HepG2 (cell line): ENCODE measurements at regions not wholly inside any gene's neighbourhood (a gene's known extent, or its start where the extent isn't known, plus 50 kb on each side); places are given as distances from the start of the nearest gene placed in this dataset.

Experiments used
- ATAC-seq: fragments of 200-7000 bp; cut with Tn5 transposase; 3 replicates; pipeline ENCODE4 v1.9.1; 2020; ENCODE audit warnings: mild to moderate bottlenecking, moderate library complexity
- BruUV-seq: library from RNA; stranded (reverse); fragments of 400-500 nt; replicated peaks from 2 replicates; lab custom pipeline; 2021; lab: Mats Ljungman, UMichigan
- CTCF ChIA-PET: fragments of 300-600 bp; formaldehyde crosslinking; extraction: SDS; loops from one replicate; lab custom pipeline; 2021; ENCODE audit warnings: low total read pairs, inconsistent platforms, low intra/inter-chr PET ratio; lab: Yijun Ruan, JAX
- POLR2A ChIA-PET: fragments of 350-600 bp; sonication (Branson Sonifier 250); formaldehyde crosslinking; loops from one replicate; lab custom pipeline; 2020; ENCODE audit warnings: antibody characterized with exemption, inconsistent platforms; lab: Yijun Ruan, JAX
- DNase-seq: peaks from one replicate; pipeline ENCODE4 v3.0.0-alpha.2; 2015; ENCODE audit warnings: low spot score
- FAIRE-seq: peaks from 3 replicates; lab custom pipeline; 2011; peaks lifted over from hg19 to GRCh38; lab: Jason Lieb, UNC
- H2AFZ ChIP-seq: one replicate; pipeline ENCODE4 v1.6.1; 2011; ENCODE audit warnings: low read length, inconsistent platforms
- H3K27ac ChIP-seq: fragments of 300-600 bp; 3 replicates; pipeline ENCODE4 v1.8.0; 2011; ENCODE audit warnings: mixed run types, mild to moderate bottlenecking, mixed read lengths, low read length, inconsistent platforms; ENCODE audit not compliant: insufficient read depth; ENCODE audit errors: extremely low read length
- H3K27me3 ChIP-seq, 2 experiments: fragments of 200-600 bp in 1 of 2; 2 replicates in 1 of 2; 3 replicates in 1 of 2; pipeline versions ENCODE4 v1.6.0 to v1.8.0; 2011; ENCODE audit warnings: low read length in 2 of 2, mild to moderate bottlenecking in 2 of 2, moderate library complexity in 2 of 2, inconsistent platforms in 1 of 2; ENCODE audit not compliant: insufficient read depth in 2 of 2, control insufficient read depth in 1 of 2
- H3K36me3 ChIP-seq, 2 experiments: fragments of 200-600 bp in 1 of 2; replicated peaks in 1 of 2; 2 replicates in 1 of 2; 3 replicates in 1 of 2; pipeline versions ENCODE4 v1.5.1 to v1.8.0; 2011; ENCODE audit warnings: low read length in 2 of 2, inconsistent platforms in 1 of 2; ENCODE audit not compliant: insufficient read depth in 2 of 2, control insufficient read depth in 1 of 2
- H3K4me1 ChIP-seq: 2 replicates; pipeline ENCODE4 v1.5.1; 2012; ENCODE audit warnings: low read length, inconsistent platforms; ENCODE audit not compliant: insufficient read depth
- H3K4me2 ChIP-seq: 2 replicates; pipeline ENCODE4 v1.6.0; 2011; ENCODE audit warnings: low read depth, low read length, inconsistent platforms
- H3K4me3 ChIP-seq, 3 experiments: fragments of 200-600 bp in 1 of 3; sonication (generic), shearing (Covaris generic) in 1 of 3; replicated peaks in 1 of 3; 2 replicates each; pipeline ENCODE4 v1.5.1; 2011 to 2016; ENCODE audit warnings: low read length in 3 of 3, inconsistent platforms in 2 of 3, low read depth in 2 of 3, mild to moderate bottlenecking in 2 of 3, control low read depth in 1 of 3, mixed read lengths in 1 of 3; ENCODE audit not compliant: insufficient read depth in 1 of 3
- H3K79me2 ChIP-seq: one replicate; pipeline ENCODE4 v1.6.1; 2011; ENCODE audit warnings: low read length, inconsistent platforms; ENCODE audit not compliant: insufficient read depth
- H3K9ac ChIP-seq: 2 replicates; pipeline ENCODE4 v1.6.0; 2011; ENCODE audit warnings: mild to moderate bottlenecking, low read depth, low read length, inconsistent platforms; ENCODE audit not compliant: insufficient read depth
- H3K9me3 ChIP-seq: 2 replicates; pipeline ENCODE4 v1.5.1; 2012; ENCODE audit warnings: mild to moderate bottlenecking, low read length
- H4K20me1 ChIP-seq: 2 replicates; pipeline ENCODE4 v1.6.0; 2011; ENCODE audit warnings: inconsistent platforms, mild to moderate bottlenecking, low read length, moderate library complexity; ENCODE audit not compliant: insufficient read depth
- AGO1 ChIP-seq: fragments of 200-400 bp; formaldehyde crosslinking; IDR thresholded peaks from 2 replicates; pipeline ENCODE4 v1.6.1; 2017; ENCODE audit warnings: mild to moderate bottlenecking, low read depth, low read length, moderate library complexity; ENCODE audit not compliant: poor library complexity, severe bottlenecking
- KDM6A ChIP-seq: IDR thresholded peaks from 2 replicates; pipeline ENCODE4 v1.6.1; 2016; ENCODE audit warnings: low read depth
- NR2C2 ChIP-seq: sonication (generic); formaldehyde crosslinking; IDR thresholded peaks from 2 replicates; pipeline ENCODE4 v1.4.0; 2020; ENCODE audit warnings: missing genetic modification reagents, mild to moderate bottlenecking, moderate library complexity, borderline replicate concordance
- PHF8 ChIP-seq: sonication (generic); formaldehyde crosslinking; IDR thresholded peaks from 2 replicates; pipeline ENCODE4 v1.5.0; 2020; ENCODE audit warnings: missing genetic modification reagents
- TCF12 ChIP-seq, 2 experiments: fragments of 450-650 bp in 1 of 2; sonication (generic) in 1 of 2; formaldehyde crosslinking in 1 of 2; IDR thresholded peaks; 2 replicates each; pipeline versions ENCODE4 v1.6.1 to v1.8.0; 2017 to 2022; ENCODE audit warnings: antibody characterized with exemption in 1 of 2, mild to moderate bottlenecking in 1 of 2, missing genetic modification reagents in 1 of 2, moderate library complexity in 1 of 2
- ZBED4 ChIP-seq: sonication (generic); formaldehyde crosslinking; IDR thresholded peaks from 2 replicates; pipeline ENCODE4 v1.4.0; 2020; ENCODE audit warnings: missing genetic modification reagents, borderline replicate concordance
- ZNF709 ChIP-seq: sonication (generic); formaldehyde crosslinking; IDR thresholded peaks from 2 replicates; pipeline ENCODE4 v1.5.0; 2020; ENCODE audit warnings: mild to moderate bottlenecking, missing genetic modification reagents
- WGBS: methylation state at CpG from one replicate; pipeline ENCODE4 v1.1.6; 2017; ENCODE audit warnings: low lambda C conversion rate; 5-methylcytosine and 5-hydroxymethylcytosine counted together
- in situ Hi-C: cut with HindIII; loops from 2 replicates; pipeline ENCODE4 v1.10.0; 2017; ENCODE audit warnings: low pct_unique_long_range_greater_than_20kb; ENCODE audit not compliant: extremely low pct_ligation_motif_present
- intact Hi-C: fragments of 100-400 bp; cut with micrococcal nuclease; formaldehyde crosslinking; loops from one replicate; pipeline ENCODE4 v1.10.0; 2022; ENCODE audit not compliant: unreplicated experiment
- TF ChIP-seq, protein P1 (sequence below), 2 experiments: sonication (generic) in 1 of 2; formaldehyde crosslinking in 1 of 2; IDR thresholded peaks; 2 replicates each; pipeline versions ENCODE4 v1.4.0 to v1.6.1; 2016 to 2020; ENCODE audit warnings: borderline replicate concordance in 1 of 2, low read depth in 1 of 2, mild to moderate bottlenecking in 1 of 2, missing genetic modification reagents in 1 of 2

DNA sequence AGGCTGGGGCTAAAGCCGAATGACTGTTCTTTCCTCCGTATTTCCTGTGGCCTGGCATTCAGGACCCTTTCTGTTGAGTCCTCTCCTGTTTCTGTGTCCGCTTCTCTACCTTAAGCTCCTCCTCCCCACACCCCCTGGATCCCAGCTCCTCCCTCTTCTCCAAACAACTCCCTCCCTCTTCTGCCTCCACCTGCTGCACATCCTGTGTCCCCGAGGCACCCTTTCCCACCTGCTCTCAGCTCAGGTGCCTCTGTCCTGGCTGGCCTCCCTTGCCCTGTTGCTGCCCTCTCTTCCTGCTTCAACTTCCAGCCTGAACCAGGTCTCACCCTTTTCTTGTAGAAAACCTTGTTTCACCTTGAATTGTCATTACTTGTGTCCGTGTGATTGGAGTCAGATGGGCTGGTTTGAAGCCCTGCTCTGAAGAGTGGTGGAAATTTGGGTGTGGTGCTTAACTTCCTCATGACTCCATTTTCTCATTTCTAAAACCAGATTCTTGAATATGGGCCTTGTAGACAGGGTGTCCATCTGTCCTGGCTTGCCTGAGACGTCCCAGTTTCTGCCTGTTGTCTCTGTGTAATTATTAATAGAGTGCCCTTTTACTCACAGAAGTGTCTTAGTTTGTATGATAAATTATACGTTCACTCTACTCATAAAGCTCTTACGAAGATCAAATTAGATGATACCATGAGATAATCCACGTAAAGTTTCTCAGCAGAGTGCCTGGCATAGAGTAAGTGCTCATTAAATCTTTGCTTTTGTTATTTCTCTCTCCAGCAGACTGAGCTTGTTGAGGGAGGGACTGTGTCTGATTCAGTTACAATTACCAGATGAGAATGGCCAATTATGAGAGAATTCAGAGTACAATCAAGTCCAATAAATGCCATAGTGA is 58.9 kb upstream of the TRABD2B start:
- DNase-seq (no peak), FAIRE-seq (no peak), ATAC-seq (no peak)
- ChIA-PET CTCF (no interaction called here), POLR2A (no interaction called here)
- H3K9me3 ChIP-seq: no peaks in the 10 kb centered on the region
- H3K4me1 ChIP-seq: peaks cover 11% of the 10 kb centered on the region
- no peaks in the 10 kb centered on the region for H3K79me2 ChIP-seq
- H3K9ac ChIP-seq: no peak overlapping the region
- intact Hi-C loops: no loop called here
- WGBS: 35% methylated on average over 9 of the region's 9 CpGs
- peaks cover 0 to 6% of the 10 kb centered on the region in 2 experiments; a peak in 1 of 5 replicates for H3K27me3 ChIP-seq
- H3K27ac ChIP-seq: no peak overlapping the region
- no peak overlapping the region for H3K4me3 ChIP-seq
- no peak overlapping the region for H2AFZ ChIP-seq
- H3K4me2 ChIP-seq: no peak overlapping the region
- H3K36me3 ChIP-seq: no peaks in the 10 kb centered on the region
- in situ Hi-C loops: no loop called here
- BruUV-seq: no TSS peak
- H4K20me1 ChIP-seq: no peaks in the 10 kb centered on the region
- TF ChIP-seq NR2C2 (CRISPR knock-in tag): no peak
- TF ChIP-seq PHF8 (CRISPR knock-in tag): no peak
- TF ChIP-seq KDM6A (CRISPR knock-in tag): no peak
- TF ChIP-seq AGO1: no peak
- no peak for TF ChIP-seq ZNF709 (CRISPR knock-in tag)
- TF ChIP-seq, protein P1, sequence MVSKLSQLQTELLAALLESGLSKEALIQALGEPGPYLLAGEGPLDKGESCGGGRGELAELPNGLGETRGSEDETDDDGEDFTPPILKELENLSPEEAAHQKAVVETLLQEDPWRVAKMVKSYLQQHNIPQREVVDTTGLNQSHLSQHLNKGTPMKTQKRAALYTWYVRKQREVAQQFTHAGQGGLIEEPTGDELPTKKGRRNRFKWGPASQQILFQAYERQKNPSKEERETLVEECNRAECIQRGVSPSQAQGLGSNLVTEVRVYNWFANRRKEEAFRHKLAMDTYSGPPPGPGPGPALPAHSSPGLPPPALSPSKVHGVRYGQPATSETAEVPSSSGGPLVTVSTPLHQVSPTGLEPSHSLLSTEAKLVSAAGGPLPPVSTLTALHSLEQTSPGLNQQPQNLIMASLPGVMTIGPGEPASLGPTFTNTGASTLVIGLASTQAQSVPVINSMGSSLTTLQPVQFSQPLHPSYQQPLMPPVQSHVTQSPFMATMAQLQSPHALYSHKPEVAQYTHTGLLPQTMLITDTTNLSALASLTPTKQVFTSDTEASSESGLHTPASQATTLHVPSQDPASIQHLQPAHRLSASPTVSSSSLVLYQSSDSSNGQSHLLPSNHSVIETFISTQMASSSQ (IDR thresholded peaks at IDR 0.05; ENCODE audit: low read depth): no peak
- TF ChIP-seq, protein P1 (CRISPR knock-in tag; IDR thresholded peaks at IDR 0.05; ENCODE audit: borderline replicate concordance): no peak
- TF ChIP-seq ZBED4 (CRISPR knock-in tag): no peak
- no peak for TF ChIP-seq TCF12 (IDR thresholded peaks at IDR 0.05)
- TF ChIP-seq TCF12 (CRISPR knock-in tag; IDR thresholded peaks at IDR 0.05): no peak
